Liver (tissue), 7 donors: ENCODE measurements at regions not wholly inside any gene's neighbourhood (a gene's known extent, or its start where the extent isn't known, plus 50 kb on each side); places are given as distances from the start of the nearest gene placed in this dataset.
"Not testable (repeated sequence)": the region's sequence is repeated elsewhere in the genome, so short reads cannot be mapped to it uniquely, and the experiment has no call there.

ENCODE experiments used
- DNase-seq: peaks from one replicate; pipeline ENCODE4 v3.0.0-alpha.2; 2017; ENCODE audit warnings: low spot score
- H3K27ac ChIP-seq, 2 donors: one replicate each; pipeline ENCODE4 v1.7.0; 2013; ENCODE audit warnings: inconsistent platforms in 2 of 2, low read length in 2 of 2, control low read depth in 1 of 2, low read depth in 1 of 2, mild to moderate bottlenecking in 1 of 2
- H3K27me3 ChIP-seq, 4 donors: one replicate each; pipeline versions ENCODE4 v1.6.1 to v1.7.0; 2013; ENCODE audit warnings: low read length in 3 of 4, inconsistent platforms in 1 of 4, mild to moderate bottlenecking in 1 of 4, moderate library complexity in 1 of 4; ENCODE audit not compliant: control insufficient read depth in 4 of 4, insufficient read depth in 4 of 4
- H3K36me3 ChIP-seq, 4 donors: one replicate each; pipeline versions ENCODE4 v1.6.1 to v1.7.0; 2013; ENCODE audit warnings: low read length in 3 of 4, mild to moderate bottlenecking in 3 of 4, low read depth in 1 of 4, moderate library complexity in 1 of 4; ENCODE audit not compliant: control insufficient read depth in 4 of 4, insufficient read depth in 3 of 4
- H3K4me1 ChIP-seq, 4 donors: one replicate each; pipeline versions ENCODE4 v1.6.1 to v1.7.0; 2013; ENCODE audit warnings: low read length in 3 of 4, mild to moderate bottlenecking in 3 of 4, moderate library complexity in 1 of 4; ENCODE audit not compliant: control insufficient read depth in 4 of 4, insufficient read depth in 4 of 4
- H3K4me3 ChIP-seq, 3 donors: one replicate each; pipeline versions ENCODE4 v1.6.1 to v1.7.0; 2013; ENCODE audit warnings: low read length in 3 of 3, control low read depth in 1 of 3, low read depth in 1 of 3, mild to moderate bottlenecking in 1 of 3
- H3K9ac ChIP-seq, 2 donors: one replicate each; pipeline ENCODE4 v1.7.0; 2013; ENCODE audit warnings: low read length in 2 of 2, mild to moderate bottlenecking in 2 of 2, moderate library complexity in 2 of 2, control low read depth in 1 of 2, low read depth in 1 of 2
- H3K9me3 ChIP-seq, 4 donors: one replicate each; pipeline versions ENCODE4 v1.6.1 to v1.7.0; 2013; ENCODE audit warnings: low read length in 3 of 4; ENCODE audit not compliant: control insufficient read depth in 4 of 4
- FOXA1 ChIP-seq: IDR thresholded peaks from 2 replicates; pipeline ENCODE4 v1.6.1; 2016; ENCODE audit warnings: antibody characterized with exemption
- FOXA2 ChIP-seq: IDR thresholded peaks from 2 replicates; pipeline ENCODE4 v1.6.1; 2016; ENCODE audit warnings: antibody characterized with exemption
- HNF4A ChIP-seq, 2 donors: conservative IDR thresholded peaks; 2 replicates each; pipeline ENCODE4 v1.6.1; 2016; ENCODE audit warnings: antibody characterized with exemption in 2 of 2, mild to moderate bottlenecking in 2 of 2
- MAX ChIP-seq: IDR thresholded peaks from 2 replicates; pipeline ENCODE4 v1.6.1; 2016; ENCODE audit warnings: antibody characterized with exemption
- ZBTB33 ChIP-seq: IDR thresholded peaks from 2 replicates; pipeline ENCODE4 v1.6.1; 2016; ENCODE audit warnings: antibody characterized with exemption
- WGBS: extraction: QIAGEN DNeasy Blood & Tissue Kit; methylation state at CpG from one replicate; pipeline ENCODE4 v1.1.7; 2013; 5-methylcytosine and 5-hydroxymethylcytosine counted together
- donor health status: healthy.
- donor health status: healthy.
- donor health status: healthy.
- donor health status: healthy.

- no peaks in the 10 kb centered on the region for H3K36me3 ChIP-seq
- DNase-seq: no peak
- TF ChIP-seq FOXA1 (no peak), ZBTB33 (no peak), HNF4A (conservative IDR thresholded peaks at IDR 0.05) (no peak), MAX (no peak)
- no peaks in the 10 kb centered on the region for H3K27me3 ChIP-seq
- no peak overlapping the region for H3K27ac ChIP-seq
- no peak overlapping the region for H3K4me3 ChIP-seq
- H3K9ac ChIP-seq: no peak overlapping the region
- H3K9me3 ChIP-seq: no peaks in the 10 kb centered on the region
- 45% methylated on average over 2 of the region's 2 CpGs for WGBS
- H3K4me1 ChIP-seq: no peaks in the 10 kb centered on the region
Measured at GRCh38 chr6:51049983-51050877, 231.6 kb downstream of the TFAP2B start.

- 90% methylated on average over 2 of the region's 2 CpGs for WGBS
- H3K4me3 ChIP-seq, H3K27ac ChIP-seq, H3K27me3 ChIP-seq, H3K36me3 ChIP-seq, DNase-seq, H3K4me1 ChIP-seq, H3K9me3 ChIP-seq, H3K9ac ChIP-seq: not testable (repeated sequence)
Measured at GRCh38 chr6:51052716-51053115, 234.0 kb downstream of the TFAP2B start.

- not testable (repeated sequence) for H3K9me3 ChIP-seq, H3K27ac ChIP-seq, H3K36me3 ChIP-seq, H3K4me3 ChIP-seq, DNase-seq, H3K27me3 ChIP-seq, H3K9ac ChIP-seq, H3K4me1 ChIP-seq
- WGBS: 81% methylated on average over 2 of the region's 2 CpGs
Measured at GRCh38 chr6:51055316-51055715, 236.6 kb downstream of the TFAP2B start.

GRCh38 chr6:51057296-51057695 is 238.6 kb downstream of the TFAP2B start:
- no peaks in the 10 kb centered on the region for H3K27me3 ChIP-seq
- no peaks in the 10 kb centered on the region for H3K9me3 ChIP-seq
- H3K9ac ChIP-seq: no peak overlapping the region
- H3K36me3 ChIP-seq: no peaks in the 10 kb centered on the region
- no peak overlapping the region for H3K4me3 ChIP-seq
- DNase-seq: no peak
- no peaks in the 10 kb centered on the region for H3K4me1 ChIP-seq
- H3K27ac ChIP-seq: no peak overlapping the region
- WGBS: 93% methylated on average over 4 of the region's 4 CpGs
- no peak for TF ChIP-seq ZBTB33
- no peak for TF ChIP-seq FOXA2
